NCI-H2171 treated with DMSO at 0.1 percent for 48 hours (cell line): ENCODE measurements at regions not wholly inside any gene's neighbourhood (a gene's known extent, or its start where the extent isn't known, plus 50 kb on each side); places are given as distances from the start of the nearest gene placed in this dataset.
"Not testable (repeated sequence)": the region's sequence is repeated elsewhere in the genome, so short reads cannot be mapped to it uniquely, and the experiment has no call there.

Experiments used
- DNase-seq: peaks from one replicate; lab custom pipeline; 2025; lab: John Stamatoyannopoulos, UW

- DNase-seq: not testable (repeated sequence)
These were observed 189.2 kb downstream of the CYP26B1 start for GRCh38 chr2:71958426-71958825.

- DNase-seq: no peak
These were observed 195.0 kb downstream of the CYP26B1 start for GRCh38 chr2:71952572-71953188.

- DNase-seq: no peak
These were observed 195.8 kb downstream of the CYP26B1 start for GRCh38 chr2:71951718-71952404.

- DNase-seq: no peak
These were observed 196.6 kb downstream of the CYP26B1 start for GRCh38 chr2:71951083-71951468.

GRCh38 chr2:71950256-71951082 is 197.2 kb downstream of the CYP26B1 start:
- no peak for DNase-seq

- DNase-seq: no peak
These were observed 198.2 kb downstream of the CYP26B1 start for GRCh38 chr2:71949537-71949798.

- no peak for DNase-seq
These were observed 198.7 kb downstream of the CYP26B1 start for GRCh38 chr2:71948781-71949536.

- DNase-seq: no peak
These were observed 199.9 kb downstream of the CYP26B1 start for GRCh38 chr2:71947809-71948208.

- DNase-seq: no peak
These were observed 202.1 kb downstream of the CYP26B1 start for GRCh38 chr2:71945603-71945959.

- DNase-seq: no peak
These were observed 202.7 kb downstream of the CYP26B1 start for GRCh38 chr2:71944806-71945602.

- DNase-seq: no peak
These were observed 203.5 kb downstream of the CYP26B1 start for GRCh38 chr2:71944183-71944550.

- DNase-seq: no peak
These were observed 204.2 kb downstream of the CYP26B1 start for GRCh38 chr2:71943238-71944182.

GRCh38 chr2:71941726-71942525 is 205.7 kb downstream of the CYP26B1 start:
- DNase-seq: peak; percentile 10

- peak; percentile 41 for DNase-seq
These were observed 207.0 kb downstream of the CYP26B1 start for GRCh38 chr2:71940695-71941094.

- DNase-seq: no peak
These were observed 207.8 kb downstream of the CYP26B1 start for GRCh38 chr2:71939588-71940535.

GRCh38 chr2:71938659-71939587 is 208.7 kb downstream of the CYP26B1 start:
- no peak for DNase-seq

- DNase-seq: no peak
These were observed 209.6 kb downstream of the CYP26B1 start for GRCh38 chr2:71938108-71938507.

GRCh38 chr2:71937396-71937795 is 210.3 kb downstream of the CYP26B1 start:
- no peak for DNase-seq
